ENCODE measurements at regions not wholly inside any gene's neighbourhood (a gene's known extent, or its start where the extent isn't known, plus 50 kb on each side); places are given as distances from the start of the nearest gene placed in this dataset.

- no peak for TF ChIP-seq CEBPB (IDR thresholded peaks at IDR 0.05)
- no peak for TF ChIP-seq CBX2 (IDR thresholded peaks at IDR 0.05; ENCODE audit: borderline replicate concordance, low read depth)
- TF ChIP-seq CTCF (IDR thresholded peaks at IDR 0.05), result no peak
- no peak for TF ChIP-seq MYC (IDR thresholded peaks at IDR 0.05; ENCODE audit: borderline replicate concordance, low read length)
- no peak for TF ChIP-seq JUN (IDR thresholded peaks at IDR 0.05)
- TF ChIP-seq HOXA7 (CRISPR knock-in tag; IDR thresholded peaks at IDR 0.05), result no peak
- TF ChIP-seq SREBF2 (IDR thresholded peaks at IDR 0.05), result no peak
- TF ChIP-seq CHD4 (IDR thresholded peaks at IDR 0.05; ENCODE audit: borderline replicate concordance), result no peak
- no peak for TF ChIP-seq POLR2A (IDR thresholded peaks at IDR 0.05; ENCODE audit: low read length)
- TF ChIP-seq MAX (IDR thresholded peaks at IDR 0.05), result no peak
- TF ChIP-seq PHF8 (IDR thresholded peaks at IDR 0.05; ENCODE audit: borderline replicate concordance, low read depth), result no peak
- TF ChIP-seq BCL3 (IDR thresholded peaks at IDR 0.05), result no peak
- TF ChIP-seq ESRRA (IDR thresholded peaks at IDR 0.05; ENCODE audit: borderline replicate concordance, low read length), result no peak
- TF ChIP-seq EP300 (IDR thresholded peaks at IDR 0.05), result no peak
These were observed 400.0 kb downstream of the PLA2G4A start for GRCh38 chr1:187228790-187229189.

Measured in A549 (cell line).